ENCODE measurements at regions not wholly inside any gene's neighbourhood (a gene's known extent, or its start where the extent isn't known, plus 50 kb on each side); places are given as distances from the start of the nearest gene placed in this dataset.

DNA sequence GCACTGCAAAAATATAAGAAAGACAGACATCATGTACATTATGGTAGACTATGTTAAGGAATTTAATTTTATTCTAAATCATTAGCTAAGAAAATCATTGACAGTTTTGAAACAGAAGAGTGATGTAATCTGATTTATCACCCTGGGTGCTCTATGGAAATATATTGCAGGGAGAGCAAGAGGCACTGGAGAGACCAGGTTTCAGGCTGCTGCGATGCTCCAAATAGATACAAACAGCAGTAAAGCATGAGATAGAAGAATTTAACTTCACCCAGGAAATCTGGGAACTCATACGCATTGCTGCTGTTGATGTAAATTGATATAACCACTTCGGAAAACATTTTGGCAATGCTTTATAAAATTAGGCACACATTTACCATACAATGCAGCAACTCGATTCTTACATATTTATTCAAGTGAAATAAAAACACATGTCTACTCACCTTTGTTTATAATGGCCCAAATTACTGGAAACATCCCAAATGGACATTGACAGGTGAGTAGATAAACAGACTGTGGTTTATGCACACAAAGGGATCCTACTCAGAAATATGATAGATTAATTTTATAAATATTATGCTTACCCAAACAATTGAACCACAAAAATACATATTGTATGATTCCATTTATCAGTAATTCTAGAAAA, 535.1 kb upstream of the CHORDC1 start:
- TF ChIP-seq, protein P1, sequence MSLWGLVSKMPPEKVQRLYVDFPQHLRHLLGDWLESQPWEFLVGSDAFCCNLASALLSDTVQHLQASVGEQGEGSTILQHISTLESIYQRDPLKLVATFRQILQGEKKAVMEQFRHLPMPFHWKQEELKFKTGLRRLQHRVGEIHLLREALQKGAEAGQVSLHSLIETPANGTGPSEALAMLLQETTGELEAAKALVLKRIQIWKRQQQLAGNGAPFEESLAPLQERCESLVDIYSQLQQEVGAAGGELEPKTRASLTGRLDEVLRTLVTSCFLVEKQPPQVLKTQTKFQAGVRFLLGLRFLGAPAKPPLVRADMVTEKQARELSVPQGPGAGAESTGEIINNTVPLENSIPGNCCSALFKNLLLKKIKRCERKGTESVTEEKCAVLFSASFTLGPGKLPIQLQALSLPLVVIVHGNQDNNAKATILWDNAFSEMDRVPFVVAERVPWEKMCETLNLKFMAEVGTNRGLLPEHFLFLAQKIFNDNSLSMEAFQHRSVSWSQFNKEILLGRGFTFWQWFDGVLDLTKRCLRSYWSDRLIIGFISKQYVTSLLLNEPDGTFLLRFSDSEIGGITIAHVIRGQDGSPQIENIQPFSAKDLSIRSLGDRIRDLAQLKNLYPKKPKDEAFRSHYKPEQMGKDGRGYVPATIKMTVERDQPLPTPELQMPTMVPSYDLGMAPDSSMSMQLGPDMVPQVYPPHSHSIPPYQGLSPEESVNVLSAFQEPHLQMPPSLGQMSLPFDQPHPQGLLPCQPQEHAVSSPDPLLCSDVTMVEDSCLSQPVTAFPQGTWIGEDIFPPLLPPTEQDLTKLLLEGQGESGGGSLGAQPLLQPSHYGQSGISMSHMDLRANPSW (CRISPR knock-in tag; conservative IDR thresholded peaks at IDR 0.05; ENCODE audit: low read depth) = no peak
- no peak for TF ChIP-seq ATF1 (CRISPR knock-in tag; IDR thresholded peaks at IDR 0.05)
- TF ChIP-seq, protein P2, sequence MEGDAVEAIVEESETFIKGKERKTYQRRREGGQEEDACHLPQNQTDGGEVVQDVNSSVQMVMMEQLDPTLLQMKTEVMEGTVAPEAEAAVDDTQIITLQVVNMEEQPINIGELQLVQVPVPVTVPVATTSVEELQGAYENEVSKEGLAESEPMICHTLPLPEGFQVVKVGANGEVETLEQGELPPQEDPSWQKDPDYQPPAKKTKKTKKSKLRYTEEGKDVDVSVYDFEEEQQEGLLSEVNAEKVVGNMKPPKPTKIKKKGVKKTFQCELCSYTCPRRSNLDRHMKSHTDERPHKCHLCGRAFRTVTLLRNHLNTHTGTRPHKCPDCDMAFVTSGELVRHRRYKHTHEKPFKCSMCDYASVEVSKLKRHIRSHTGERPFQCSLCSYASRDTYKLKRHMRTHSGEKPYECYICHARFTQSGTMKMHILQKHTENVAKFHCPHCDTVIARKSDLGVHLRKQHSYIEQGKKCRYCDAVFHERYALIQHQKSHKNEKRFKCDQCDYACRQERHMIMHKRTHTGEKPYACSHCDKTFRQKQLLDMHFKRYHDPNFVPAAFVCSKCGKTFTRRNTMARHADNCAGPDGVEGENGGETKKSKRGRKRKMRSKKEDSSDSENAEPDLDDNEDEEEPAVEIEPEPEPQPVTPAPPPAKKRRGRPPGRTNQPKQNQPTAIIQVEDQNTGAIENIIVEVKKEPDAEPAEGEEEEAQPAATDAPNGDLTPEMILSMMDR (IDR thresholded peaks at IDR 0.05) = no peak
- no peak for TF ChIP-seq ZNF423 (CRISPR knock-in tag; IDR thresholded peaks at IDR 0.05)
